ENCODE measurements at regions not wholly inside any gene's neighbourhood (a gene's known extent, or its start where the extent isn't known, plus 50 kb on each side); places are given as distances from the start of the nearest gene placed in this dataset.
"Not testable (repeated sequence)": the region's sequence is repeated elsewhere in the genome, so short reads cannot be mapped to it uniquely, and the experiment has no call there.

DNA sequence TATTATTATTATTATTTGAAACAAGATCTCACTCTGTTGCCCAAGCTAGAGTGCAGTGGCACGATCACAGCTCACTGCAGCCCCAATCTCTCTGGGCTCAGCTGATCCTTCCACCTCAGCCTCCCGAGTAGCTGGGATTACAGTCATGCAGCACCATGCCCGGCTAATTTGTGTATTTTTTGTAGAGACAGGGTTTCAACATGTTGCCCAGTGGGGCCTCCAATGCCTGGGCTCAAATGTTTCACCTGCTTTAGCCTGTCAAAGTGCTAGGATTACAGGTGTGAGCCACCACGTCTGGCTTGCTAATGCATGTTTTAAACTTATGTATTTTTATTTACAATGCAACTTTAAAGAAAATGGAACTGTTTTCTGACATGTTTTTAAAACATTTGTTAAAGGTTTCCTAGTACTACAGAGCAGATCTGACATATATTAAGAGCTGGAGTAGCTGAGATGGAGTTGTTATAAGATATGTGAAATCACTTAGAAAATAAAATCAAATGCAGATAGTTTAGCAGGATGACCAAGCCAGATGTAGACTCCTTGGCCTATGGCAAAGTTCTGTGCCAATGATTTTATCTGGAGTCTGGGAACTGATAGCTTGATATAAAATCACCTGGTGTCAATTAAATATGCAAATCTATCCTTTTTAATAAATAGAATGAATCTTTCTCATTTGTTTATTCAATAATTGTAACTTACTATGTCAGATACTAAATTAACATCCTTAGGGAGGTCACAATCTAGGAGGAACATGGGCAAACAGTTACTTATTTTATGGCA is 310.1 kb upstream of the NAALADL2 start:
- Histone ChIP-seq H3K9me3 (ENCODE audit: control insufficient read depth in 3 of 3, low read length in 3 of 3) (no peaks in the 10 kb centered on the region), H3K4me1 (ENCODE audit: control insufficient read depth in 3 of 3, insufficient read depth in 3 of 3, low read length in 3 of 3) (no peaks in the 10 kb centered on the region), H3K9ac (ENCODE audit: low read depth in 1 of 3, low read length in 3 of 3) (no peak overlapping the region), H3K27ac (ENCODE audit: low read depth, low read length) (no peak overlapping the region), H3K36me3 (ENCODE audit: control insufficient read depth in 3 of 3, insufficient read depth in 3 of 3, low read length in 3 of 3) (no peaks in the 10 kb centered on the region), H3K4me3 (ENCODE audit: low read length in 3 of 3) (no peak overlapping the region), H3K27me3 (ENCODE audit: control insufficient read depth in 3 of 3, insufficient read depth in 3 of 3, low read length in 3 of 3) (no peaks in the 10 kb centered on the region)

DNA sequence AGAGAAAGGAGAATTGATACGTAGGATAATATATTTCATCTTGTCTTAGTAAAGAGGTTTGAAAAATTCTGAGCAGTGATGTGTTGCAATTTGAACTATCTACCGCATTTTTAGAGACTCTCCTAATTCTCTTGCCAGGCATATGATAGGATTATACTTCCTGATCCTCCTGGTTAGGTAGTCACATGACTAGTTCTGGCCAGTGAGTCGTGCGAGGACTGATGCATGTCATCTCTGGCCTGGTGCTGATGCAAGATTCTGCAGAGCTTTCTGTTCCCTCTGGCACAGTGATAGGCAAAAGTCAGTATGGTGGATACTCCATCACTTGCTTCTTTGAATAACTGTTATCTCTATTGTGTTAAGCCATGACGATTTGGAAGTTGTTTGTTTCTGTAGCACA is 277.6 kb upstream of the NAALADL2 start:
- H3K27me3 ChIP-seq (ENCODE audit: control insufficient read depth in 3 of 3, insufficient read depth in 3 of 3, low read length in 3 of 3) = no peaks in the 10 kb centered on the region

DNA sequence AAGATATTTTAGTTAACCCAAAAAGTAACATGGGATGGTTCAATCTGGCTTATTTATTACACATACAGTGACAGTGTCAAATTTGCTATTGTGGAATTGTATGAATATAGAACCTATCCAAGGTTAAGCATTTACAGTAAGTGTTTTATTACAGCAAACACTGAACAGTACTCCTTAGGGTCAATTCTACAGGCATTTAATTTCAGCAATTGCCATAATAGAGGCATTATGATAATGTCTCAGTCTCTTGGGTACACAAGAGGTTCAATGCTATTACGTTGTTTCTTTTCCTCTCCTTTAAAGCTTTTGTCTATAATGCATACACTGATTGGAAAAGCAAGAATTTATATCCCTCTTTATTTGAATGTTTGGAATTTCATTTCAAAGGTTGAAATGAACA is 275.7 kb upstream of the NAALADL2 start:
- Histone ChIP-seq H3K27me3 (ENCODE audit: control insufficient read depth in 3 of 3, insufficient read depth in 3 of 3, low read length in 3 of 3) (no peaks in the 10 kb centered on the region), H3K9ac (ENCODE audit: low read depth in 1 of 3, low read length in 3 of 3) (no peak overlapping the region), H3K4me1 (ENCODE audit: control insufficient read depth in 3 of 3, insufficient read depth in 3 of 3, low read length in 3 of 3) (no peaks in the 10 kb centered on the region), H3K36me3 (ENCODE audit: control insufficient read depth in 3 of 3, insufficient read depth in 3 of 3, low read length in 3 of 3) (no peaks in the 10 kb centered on the region), H3K9me3 (ENCODE audit: control insufficient read depth in 3 of 3, low read length in 3 of 3) (no peaks in the 10 kb centered on the region), H3K4me3 (ENCODE audit: low read length in 3 of 3) (no peak overlapping the region), H3K27ac (ENCODE audit: low read depth, low read length) (no peak overlapping the region)

More for the DNA sequence above, 277.6 kb upstream of the NAALADL2 start:
- Histone ChIP-seq H3K36me3 (ENCODE audit: control insufficient read depth in 3 of 3, insufficient read depth in 3 of 3, low read length in 3 of 3) (no peaks in the 10 kb centered on the region), H3K4me3 (ENCODE audit: low read length in 3 of 3) (no peak overlapping the region), H3K9ac (ENCODE audit: low read depth in 1 of 3, low read length in 3 of 3) (no peak overlapping the region), H3K27ac (ENCODE audit: low read depth, low read length) (no peak overlapping the region), H3K9me3 (ENCODE audit: control insufficient read depth in 3 of 3, low read length in 3 of 3) (no peaks in the 10 kb centered on the region), H3K4me1 (ENCODE audit: control insufficient read depth in 3 of 3, insufficient read depth in 3 of 3, low read length in 3 of 3) (no peaks in the 10 kb centered on the region)

DNA sequence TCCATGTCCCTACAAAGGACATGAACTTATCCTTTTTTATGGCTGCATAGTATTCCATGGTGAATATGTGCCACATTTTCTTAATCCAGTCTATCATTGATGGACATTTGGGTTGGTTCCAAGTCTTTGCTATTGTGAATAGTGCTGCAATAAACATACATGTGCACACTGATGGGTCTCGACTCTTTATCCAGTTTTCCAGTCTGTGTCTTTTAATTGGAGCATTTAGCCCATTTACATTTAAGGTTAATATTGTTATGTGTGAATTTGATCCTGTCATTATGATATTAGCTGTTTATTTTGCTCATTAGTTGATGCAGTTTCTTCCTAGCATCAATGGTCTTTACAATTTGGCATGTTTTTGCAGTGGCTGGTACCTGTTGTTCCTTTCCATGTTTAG is 272.0 kb upstream of the NAALADL2 start:
- not testable (repeated sequence) for H3K9me3 ChIP-seq (ENCODE audit: control insufficient read depth in 3 of 3, low read length in 3 of 3); H3K27ac ChIP-seq (ENCODE audit: low read depth, low read length); H3K9ac ChIP-seq (ENCODE audit: low read depth in 1 of 3, low read length in 3 of 3); H3K4me1 ChIP-seq (ENCODE audit: control insufficient read depth in 3 of 3, insufficient read depth in 3 of 3, low read length in 3 of 3); H3K27me3 ChIP-seq (ENCODE audit: control insufficient read depth in 3 of 3, insufficient read depth in 3 of 3, low read length in 3 of 3); H3K4me3 ChIP-seq (ENCODE audit: low read length in 3 of 3); H3K36me3 ChIP-seq (ENCODE audit: control insufficient read depth in 3 of 3, insufficient read depth in 3 of 3, low read length in 3 of 3)

DNA sequence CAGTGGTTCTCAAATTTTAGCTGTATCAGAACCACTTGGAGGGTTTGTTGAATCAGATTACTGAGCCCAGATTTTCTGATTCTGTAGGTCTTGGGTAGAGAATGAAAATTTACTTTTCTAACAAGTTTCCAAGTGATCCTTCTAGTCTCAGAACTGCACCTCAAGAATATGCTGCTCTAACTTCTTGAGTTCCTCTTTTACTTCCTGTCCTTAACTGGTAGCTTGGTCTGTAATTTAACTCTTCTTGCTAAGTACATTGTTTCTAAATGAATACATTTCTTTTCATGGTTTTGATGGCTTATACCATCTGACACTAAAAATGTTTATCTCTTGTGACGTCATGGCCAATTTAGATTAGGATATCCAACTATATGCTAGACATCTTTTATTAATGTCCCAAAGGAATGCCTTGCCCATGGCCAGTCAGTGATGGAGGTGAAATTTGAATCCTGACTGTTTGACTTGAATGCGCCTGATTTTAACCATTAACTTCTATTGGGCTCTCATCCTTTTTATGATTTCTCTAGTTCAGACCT is 262.6 kb upstream of the NAALADL2 start:
- no peaks in the 10 kb centered on the region for H3K4me1 ChIP-seq (ENCODE audit: control insufficient read depth in 3 of 3, insufficient read depth in 3 of 3, low read length in 3 of 3)
- no peak overlapping the region for H3K9ac ChIP-seq (ENCODE audit: low read depth in 1 of 3, low read length in 3 of 3)
- no peaks in the 10 kb centered on the region for H3K36me3 ChIP-seq (ENCODE audit: control insufficient read depth in 3 of 3, insufficient read depth in 3 of 3, low read length in 3 of 3)
- no peak overlapping the region for H3K27ac ChIP-seq (ENCODE audit: low read depth, low read length)
- no peak overlapping the region for H3K4me3 ChIP-seq (ENCODE audit: low read length in 3 of 3)
- H3K27me3 ChIP-seq (ENCODE audit: control insufficient read depth in 3 of 3, insufficient read depth in 3 of 3, low read length in 3 of 3) = no peaks in the 10 kb centered on the region
- H3K9me3 ChIP-seq (ENCODE audit: control insufficient read depth in 3 of 3, low read length in 3 of 3) = no peaks in the 10 kb centered on the region

DNA sequence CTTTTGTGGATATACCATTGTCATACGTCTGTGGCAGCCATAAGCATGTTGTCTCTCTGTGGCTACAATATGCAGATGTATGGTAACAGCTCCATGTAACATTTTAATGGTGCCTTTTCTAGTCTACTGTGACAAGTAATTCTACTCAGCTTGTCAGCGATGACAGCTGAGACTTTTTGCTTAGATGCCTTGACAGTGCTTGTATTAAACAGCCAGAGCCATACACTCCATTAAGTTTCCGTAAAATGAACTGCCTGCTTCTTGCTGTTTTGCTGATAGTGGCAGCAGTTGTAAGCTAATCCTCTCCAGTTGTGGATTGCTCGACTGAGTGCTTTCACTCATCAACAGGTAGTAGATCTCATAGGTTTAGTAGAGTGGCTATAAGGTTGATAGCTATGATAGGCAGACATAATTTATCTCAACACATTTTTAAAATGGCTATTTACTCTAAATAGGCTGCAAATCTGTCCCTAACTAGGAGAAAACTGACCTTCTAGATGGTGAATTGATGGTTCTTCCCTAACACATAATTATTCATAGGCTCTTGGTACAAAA is 260.2 kb upstream of the NAALADL2 start:
- Histone ChIP-seq H3K27ac (ENCODE audit: low read depth, low read length) (no peak overlapping the region), H3K4me3 (ENCODE audit: low read length in 3 of 3) (no peak overlapping the region), H3K4me1 (ENCODE audit: control insufficient read depth in 3 of 3, insufficient read depth in 3 of 3, low read length in 3 of 3) (no peaks in the 10 kb centered on the region), H3K9ac (ENCODE audit: low read depth in 1 of 3, low read length in 3 of 3) (no peak overlapping the region), H3K27me3 (ENCODE audit: control insufficient read depth in 3 of 3, insufficient read depth in 3 of 3, low read length in 3 of 3) (no peaks in the 10 kb centered on the region), H3K36me3 (ENCODE audit: control insufficient read depth in 3 of 3, insufficient read depth in 3 of 3, low read length in 3 of 3) (no peaks in the 10 kb centered on the region), H3K9me3 (ENCODE audit: control insufficient read depth in 3 of 3, low read length in 3 of 3) (no peaks in the 10 kb centered on the region)

DNA sequence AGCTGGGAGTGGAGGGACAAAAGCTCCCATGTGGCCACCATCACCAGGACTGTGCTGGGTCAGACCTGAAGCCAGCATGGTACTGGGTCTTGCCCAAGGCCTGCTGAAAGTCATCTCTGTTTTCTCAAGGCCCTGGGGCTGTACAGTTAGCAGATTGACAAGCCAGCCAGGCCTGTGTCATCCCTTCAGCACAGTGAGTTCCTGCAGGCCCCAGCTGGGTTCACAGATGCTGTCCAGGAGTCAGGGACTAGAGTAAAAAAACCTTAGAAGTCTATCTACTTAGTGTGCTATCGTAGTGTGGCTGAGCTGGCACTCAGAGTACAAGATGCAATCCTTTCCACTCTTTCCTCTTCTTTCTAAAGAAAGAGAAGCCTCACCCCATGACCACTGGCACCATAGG is 246.0 kb upstream of the NAALADL2 start:
- Histone ChIP-seq H3K9ac (ENCODE audit: low read depth in 1 of 3, low read length in 3 of 3) (no peak overlapping the region), H3K36me3 (ENCODE audit: control insufficient read depth in 3 of 3, insufficient read depth in 3 of 3, low read length in 3 of 3) (no peaks in the 10 kb centered on the region), H3K4me3 (ENCODE audit: low read length in 3 of 3) (no peak overlapping the region), H3K27me3 (ENCODE audit: control insufficient read depth in 3 of 3, insufficient read depth in 3 of 3, low read length in 3 of 3) (no peaks in the 10 kb centered on the region), H3K27ac (ENCODE audit: low read depth, low read length) (no peak overlapping the region), H3K9me3 (ENCODE audit: control insufficient read depth in 3 of 3, low read length in 3 of 3) (no peaks in the 10 kb centered on the region), H3K4me1 (ENCODE audit: control insufficient read depth in 3 of 3, insufficient read depth in 3 of 3, low read length in 3 of 3) (no peaks in the 10 kb centered on the region)

DNA sequence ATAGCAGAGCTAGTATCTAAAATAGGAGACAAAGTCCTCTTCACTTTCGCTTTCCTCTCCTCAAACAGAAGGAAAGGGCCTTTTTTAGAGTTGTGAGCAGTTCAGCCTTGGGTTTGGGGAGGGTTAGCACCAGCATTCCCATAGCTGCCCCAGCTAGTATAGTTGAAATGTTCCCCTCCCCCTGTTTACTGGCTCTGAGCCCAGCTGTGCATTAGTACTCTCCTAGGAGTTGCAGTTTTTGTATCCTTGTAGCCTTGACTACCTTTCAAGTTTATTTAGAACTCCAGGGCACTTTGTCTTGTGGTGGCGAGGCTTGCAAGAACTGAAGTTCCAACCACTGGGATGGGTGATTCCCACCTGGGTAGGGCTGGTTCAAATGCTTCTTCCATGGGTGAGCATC is 245.1 kb upstream of the NAALADL2 start:
- H3K4me1 ChIP-seq (ENCODE audit: control insufficient read depth in 3 of 3, insufficient read depth in 3 of 3, low read length in 3 of 3) = no peaks in the 10 kb centered on the region
- H3K27me3 ChIP-seq (ENCODE audit: control insufficient read depth in 3 of 3, insufficient read depth in 3 of 3, low read length in 3 of 3) = no peaks in the 10 kb centered on the region
- H3K27ac ChIP-seq (ENCODE audit: low read depth, low read length) = no peak overlapping the region
- no peak overlapping the region for H3K4me3 ChIP-seq (ENCODE audit: low read length in 3 of 3)
- no peak overlapping the region for H3K9ac ChIP-seq (ENCODE audit: low read depth in 1 of 3, low read length in 3 of 3)
- H3K9me3 ChIP-seq (ENCODE audit: control insufficient read depth in 3 of 3, low read length in 3 of 3) = no peaks in the 10 kb centered on the region
- H3K36me3 ChIP-seq (ENCODE audit: control insufficient read depth in 3 of 3, insufficient read depth in 3 of 3, low read length in 3 of 3) = no peaks in the 10 kb centered on the region

DNA sequence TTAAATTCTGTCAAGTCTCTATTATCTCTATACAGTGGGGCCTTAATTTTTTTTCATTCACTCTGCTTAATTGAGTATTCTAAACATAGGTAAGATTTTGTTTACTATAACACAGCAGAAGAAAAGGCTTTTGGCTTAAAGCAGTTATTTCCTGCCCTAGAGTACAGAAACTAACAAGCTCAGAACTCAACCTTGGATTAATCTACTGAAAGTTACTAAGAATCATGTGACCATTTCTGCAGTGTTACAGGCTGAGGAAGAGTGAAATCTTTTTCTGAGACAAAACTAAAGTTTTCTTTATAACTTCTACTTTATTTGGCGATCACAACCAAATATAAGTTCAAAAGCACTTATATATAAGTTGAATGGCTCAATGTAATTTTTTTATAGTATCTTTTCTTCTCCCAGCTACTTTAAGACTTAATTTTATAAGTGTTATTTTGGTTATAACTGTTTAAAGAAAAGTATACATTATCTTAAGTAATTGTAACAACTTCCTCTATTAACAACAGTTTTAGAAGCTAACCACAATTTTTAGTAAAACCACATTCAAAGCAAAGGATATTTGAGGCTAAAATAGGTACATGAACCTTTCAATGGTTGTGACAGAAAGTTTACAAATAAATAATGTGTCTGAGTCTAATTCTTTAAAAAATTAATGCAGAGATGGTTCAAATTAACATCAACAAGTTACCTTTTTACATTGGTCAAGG is 240.6 kb upstream of the NAALADL2 start:
- no peak overlapping the region for H3K9ac ChIP-seq (ENCODE audit: low read depth in 1 of 3, low read length in 3 of 3)
- no peak overlapping the region for H3K27ac ChIP-seq (ENCODE audit: low read depth, low read length)
- no peaks in the 10 kb centered on the region for H3K36me3 ChIP-seq (ENCODE audit: control insufficient read depth in 3 of 3, insufficient read depth in 3 of 3, low read length in 3 of 3)
- H3K27me3 ChIP-seq (ENCODE audit: control insufficient read depth in 3 of 3, insufficient read depth in 3 of 3, low read length in 3 of 3) = no peaks in the 10 kb centered on the region
- H3K9me3 ChIP-seq (ENCODE audit: control insufficient read depth in 3 of 3, low read length in 3 of 3) = no peaks in the 10 kb centered on the region
- H3K4me1 ChIP-seq (ENCODE audit: control insufficient read depth in 3 of 3, insufficient read depth in 3 of 3, low read length in 3 of 3) = no peaks in the 10 kb centered on the region
- no peak overlapping the region for H3K4me3 ChIP-seq (ENCODE audit: low read length in 3 of 3)

DNA sequence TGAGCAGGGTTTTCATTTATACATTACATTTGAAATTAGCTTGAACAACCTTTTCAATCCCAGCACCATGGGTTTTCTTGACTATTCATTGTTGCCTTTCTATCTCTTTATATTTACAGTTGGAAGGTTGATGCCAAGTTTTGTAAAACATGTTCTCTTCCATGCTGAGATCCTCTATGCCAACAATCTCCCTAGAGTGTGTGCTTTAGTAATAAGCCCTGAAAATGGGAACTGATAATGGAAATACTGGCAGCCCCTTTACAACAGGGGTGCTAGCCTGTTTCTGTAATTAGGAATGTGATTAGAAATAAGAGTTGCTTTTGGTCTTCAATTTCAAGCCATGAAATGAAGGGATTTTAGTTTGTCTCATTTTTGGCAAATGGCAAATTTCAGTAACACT is 239.9 kb upstream of the NAALADL2 start:
- Histone ChIP-seq H3K4me1 (ENCODE audit: control insufficient read depth in 3 of 3, insufficient read depth in 3 of 3, low read length in 3 of 3) (no peaks in the 10 kb centered on the region), H3K27me3 (ENCODE audit: control insufficient read depth in 3 of 3, insufficient read depth in 3 of 3, low read length in 3 of 3) (no peaks in the 10 kb centered on the region), H3K27ac (ENCODE audit: low read depth, low read length) (no peak overlapping the region), H3K36me3 (ENCODE audit: control insufficient read depth in 3 of 3, insufficient read depth in 3 of 3, low read length in 3 of 3) (no peaks in the 10 kb centered on the region), H3K4me3 (ENCODE audit: low read length in 3 of 3) (no peak overlapping the region), H3K9ac (ENCODE audit: low read depth in 1 of 3, low read length in 3 of 3) (no peak overlapping the region), H3K9me3 (ENCODE audit: control insufficient read depth in 3 of 3, low read length in 3 of 3) (no peaks in the 10 kb centered on the region)
